Gastrocnemius medialis (tissue), 4 donors: ENCODE measurements at regions not wholly inside any gene's neighbourhood (a gene's known extent, or its start where the extent isn't known, plus 50 kb on each side); places are given as distances from the start of the nearest gene placed in this dataset.

Experiments used
- CTCF ChIP-seq, 5 experiments: fragments of 450-650 bp in 3 of 5; fragments of 200-600 bp in 2 of 5; sonication (generic) in 2 of 5; IDR thresholded peaks in 4 of 5; conservative IDR thresholded peaks in 1 of 5; 1 replicate in 4 of 5; 2 replicates in 1 of 5; pipeline ENCODE4 v1.5.1; 2016 to 2019; ENCODE audit warnings: antibody characterized with exemption in 5 of 5, mild to moderate bottlenecking in 3 of 5, moderate library complexity in 3 of 5
- POLR2A ChIP-seq, 2 donors: fragments of 450-650 bp; IDR thresholded peaks; one replicate each; pipeline ENCODE4 v1.6.1; 2017; ENCODE audit warnings: antibody characterized with exemption in 2 of 2, mild to moderate bottlenecking in 2 of 2, moderate library complexity in 2 of 2

DNA sequence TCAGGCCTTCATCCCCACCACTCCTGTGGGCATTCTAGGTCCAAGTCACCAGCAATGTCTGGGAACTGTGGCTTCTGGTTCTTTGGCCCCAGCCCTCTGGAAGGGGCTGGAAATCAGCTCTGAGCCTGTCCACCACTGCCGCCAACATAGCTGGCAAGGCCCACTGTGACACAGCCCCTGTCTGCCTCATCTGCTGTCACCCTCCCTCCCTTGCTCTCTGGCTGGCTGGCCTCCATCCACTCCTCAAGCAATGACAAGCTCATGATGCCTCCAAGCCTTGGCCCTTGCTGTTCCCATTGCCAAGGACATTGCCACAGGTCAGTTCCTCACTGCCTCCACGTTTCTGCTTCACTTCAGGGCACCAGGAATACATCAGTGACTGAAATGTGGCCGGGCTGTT, 93.7 kb downstream of the LHX2 start:
- no peak for TF ChIP-seq CTCF (IDR thresholded peaks at IDR 0.05 in 4 of 5, conservative IDR thresholded peaks at IDR 0.05 in 1 of 5)
- no peak for TF ChIP-seq POLR2A (IDR thresholded peaks at IDR 0.05)
